Activated T-cell treated with anti-CD3 and anti-CD28 coated beads, Interleukin-2, amount 50 U/mL, for 4 hours (primary cell): ENCODE measurements at regions not wholly inside any gene's neighbourhood (a gene's known extent, or its start where the extent isn't known, plus 50 kb on each side); places are given as distances from the start of the nearest gene placed in this dataset.

ENCODE experiments used
- ATAC-seq, 2 donors: fragments of 200-7000 bp; cut with Tn5 transposase; one replicate each; pipeline ENCODE4 v1.10.0; 2021
- DNase-seq: peaks from one replicate; pipeline ENCODE4 v3.0.0-alpha.2; 2020
- H3K27me3 Mint-ChIP-seq: one replicate; pipeline ENCODE4 v1.8.0; 2021; ENCODE audit warnings: low read depth, mixed read lengths
- H3K36me3 Mint-ChIP-seq: one replicate; pipeline ENCODE4 v1.8.0; 2022; ENCODE audit warnings: mixed read lengths; ENCODE audit not compliant: insufficient read depth
- H3K4me1 Mint-ChIP-seq: one replicate; pipeline ENCODE4 v1.8.0; 2021; ENCODE audit warnings: low read depth, mixed read lengths
- H3K4me3 Mint-ChIP-seq: one replicate; pipeline ENCODE4 v1.8.0; 2021; ENCODE audit warnings: mild to moderate bottlenecking, moderate library complexity, mixed read lengths
- H3K9me3 Mint-ChIP-seq: one replicate; pipeline ENCODE4 v1.8.0; 2021; ENCODE audit warnings: mixed read lengths

DNA sequence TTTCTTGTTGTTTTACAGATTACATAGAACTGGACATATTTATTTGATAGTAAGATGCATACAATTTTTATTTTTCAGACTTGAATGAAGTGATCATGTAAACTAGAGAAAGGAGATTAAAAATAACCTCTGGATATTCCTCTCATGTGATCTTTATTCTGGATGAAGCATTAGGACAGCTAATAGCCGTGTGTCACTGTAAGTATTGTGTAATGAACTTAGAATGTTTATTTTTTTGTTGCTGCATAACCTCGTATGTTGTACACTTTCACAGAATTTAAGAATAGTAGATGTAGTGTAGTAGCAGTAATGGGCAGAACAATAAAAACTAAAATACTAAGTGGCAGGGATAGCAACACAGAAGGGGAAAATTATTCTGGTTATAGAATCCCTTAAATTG lies 2094.5 kb upstream of the TENM3 start:
- no peak overlapping the region for H3K4me3 Mint-ChIP-seq

DNA sequence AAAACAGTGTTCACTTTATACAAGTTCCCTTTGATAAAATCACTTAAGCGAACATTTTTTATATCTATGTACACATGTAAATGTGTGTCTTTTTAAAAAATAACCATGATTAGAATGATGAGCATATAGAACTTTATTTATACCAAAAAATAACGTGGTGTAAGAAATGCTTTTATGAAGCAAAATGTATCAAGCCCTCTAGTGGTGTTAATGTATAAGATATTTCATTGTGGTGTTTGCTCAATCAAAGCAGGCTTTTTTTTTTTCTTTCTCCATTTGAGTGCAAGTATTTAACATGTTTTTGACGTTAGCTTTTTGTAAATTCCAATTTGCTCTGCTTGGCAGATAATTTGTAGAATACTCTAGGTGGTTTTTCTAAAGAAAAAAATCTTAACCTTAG lies 2092.4 kb upstream of the TENM3 start:
- ATAC-seq: no peak
- Mint-ChIP-seq H3K4me1 (no peaks in the 10 kb centered on the region), H3K4me3 (no peak overlapping the region), H3K9me3 (peaks cover 7% of the 10 kb centered on the region), H3K36me3 (no peaks in the 10 kb centered on the region), H3K27me3 (no peaks in the 10 kb centered on the region)
- DNase-seq: no peak

More for the DNA sequence above, 2094.5 kb upstream of the TENM3 start:
- DNase-seq (no peak), ATAC-seq (no peak)
- H3K36me3 Mint-ChIP-seq: no peaks in the 10 kb centered on the region
- H3K9me3 Mint-ChIP-seq: peaks cover 7% of the 10 kb centered on the region
- H3K27me3 Mint-ChIP-seq: no peaks in the 10 kb centered on the region
- H3K4me1 Mint-ChIP-seq: no peaks in the 10 kb centered on the region

DNA sequence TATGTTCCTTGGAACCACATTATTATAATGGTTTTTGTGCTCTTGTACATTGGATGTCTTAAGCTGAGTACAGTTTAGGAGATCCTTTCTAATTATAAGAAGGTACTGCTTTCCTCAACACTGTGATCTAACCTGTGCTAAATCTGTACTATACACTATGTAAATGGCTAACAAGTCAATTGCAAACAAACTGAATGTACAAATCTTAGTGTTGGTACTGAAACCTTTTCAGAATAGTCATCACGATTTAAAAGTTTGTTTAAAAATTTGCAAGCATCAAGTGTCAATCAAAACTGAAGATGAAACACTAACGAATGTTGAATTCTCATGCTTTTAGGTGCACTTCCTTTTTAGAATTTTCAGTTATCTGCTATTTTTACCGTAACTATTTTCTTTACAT lies 2090.4 kb upstream of the TENM3 start:
- H3K36me3 Mint-ChIP-seq: no peaks in the 10 kb centered on the region
- H3K4me3 Mint-ChIP-seq: no peak overlapping the region
- DNase-seq (no peak), ATAC-seq (no peak)
- no peaks in the 10 kb centered on the region for H3K4me1 Mint-ChIP-seq
- no peaks in the 10 kb centered on the region for H3K27me3 Mint-ChIP-seq
- H3K9me3 Mint-ChIP-seq: no peaks in the 10 kb centered on the region

DNA sequence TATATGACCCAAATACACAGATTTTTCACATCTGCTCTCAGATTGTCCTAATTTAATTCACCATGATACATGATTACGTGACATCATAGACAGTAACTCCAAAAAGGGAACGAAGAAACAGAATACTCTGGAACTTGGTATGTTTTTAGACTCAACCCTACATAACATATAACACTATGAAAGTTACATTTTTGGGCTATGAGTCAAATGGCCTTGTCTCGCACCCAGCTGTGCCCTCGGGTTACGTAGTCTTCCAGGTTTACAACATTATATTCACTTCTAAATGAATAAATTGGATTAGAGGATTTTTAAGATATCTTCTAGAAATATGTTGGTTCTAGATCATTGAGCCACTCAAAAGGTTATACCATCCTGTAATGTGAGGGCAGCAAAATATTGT lies 2089.6 kb upstream of the TENM3 start:
- DNase-seq: no peak

DNA sequence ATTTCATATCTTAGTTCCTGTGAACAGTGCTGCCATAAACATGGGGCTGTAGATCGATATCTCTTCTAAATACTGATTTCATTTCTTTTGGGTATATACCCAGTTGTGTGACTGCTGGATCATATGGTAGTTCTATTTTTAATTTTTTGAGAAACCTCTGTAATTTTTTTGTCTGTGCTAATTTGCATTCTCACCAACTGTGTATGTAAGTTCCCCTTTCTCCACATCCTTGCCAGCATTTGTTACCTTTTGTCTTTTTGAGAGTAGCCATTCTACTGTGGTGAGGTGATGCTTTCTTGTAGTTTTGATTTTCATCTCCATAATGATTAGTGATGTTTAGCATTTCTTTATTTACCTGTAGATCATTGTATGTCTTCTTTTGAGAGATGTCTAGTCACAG lies 2086.5 kb upstream of the TENM3 start:
- Mint-ChIP-seq H3K27me3 (no peaks in the 10 kb centered on the region), H3K36me3 (no peaks in the 10 kb centered on the region), H3K4me1 (no peaks in the 10 kb centered on the region), H3K4me3 (no peak overlapping the region), H3K9me3 (peaks cover 3% of the 10 kb centered on the region)
- DNase-seq (no peak), ATAC-seq (no peak)

More for the DNA sequence above, 2089.6 kb upstream of the TENM3 start:
- no peaks in the 10 kb centered on the region for H3K4me1 Mint-ChIP-seq
- H3K36me3 Mint-ChIP-seq: no peaks in the 10 kb centered on the region
- no peaks in the 10 kb centered on the region for H3K9me3 Mint-ChIP-seq
- no peak overlapping the region for H3K4me3 Mint-ChIP-seq
- ATAC-seq: no peak
- H3K27me3 Mint-ChIP-seq: no peaks in the 10 kb centered on the region

DNA sequence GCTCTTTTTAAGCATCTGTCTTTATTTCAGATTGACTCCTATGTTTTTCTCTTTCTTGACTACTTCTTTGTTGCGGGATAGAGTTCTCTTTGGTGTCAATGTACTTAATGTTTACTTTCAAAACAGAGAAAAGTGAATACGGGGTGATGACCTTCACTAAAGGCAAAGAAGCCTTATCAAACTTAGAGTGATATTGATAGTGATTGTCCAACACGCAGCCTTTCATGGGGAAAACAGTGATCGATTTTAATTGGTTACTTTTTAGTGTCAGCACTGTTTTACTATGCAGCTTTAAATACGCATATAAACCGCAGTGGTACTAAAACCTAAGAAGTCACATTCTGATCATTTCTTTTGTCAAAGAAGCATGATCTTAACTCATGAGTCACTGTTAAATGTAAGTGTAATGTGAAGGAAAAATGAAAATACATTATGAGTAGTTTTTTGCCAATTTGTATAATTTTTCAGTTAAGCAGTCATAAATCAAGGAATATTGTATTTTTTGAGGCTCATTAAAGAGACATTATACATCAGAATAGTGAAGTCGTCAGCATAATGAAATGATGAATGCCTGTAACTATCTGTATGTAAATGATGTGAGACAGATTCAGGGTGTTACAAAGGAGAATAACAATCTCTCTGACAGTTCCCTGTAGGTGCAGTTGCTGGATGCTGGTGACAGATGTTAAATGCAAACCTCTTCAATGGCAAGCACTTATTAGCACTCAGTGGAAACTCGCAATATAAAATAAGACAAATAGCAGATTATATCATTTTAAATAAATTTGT lies 2082.8 kb upstream of the TENM3 start:
- H3K4me3 Mint-ChIP-seq: no peak overlapping the region
- ATAC-seq (no peak), DNase-seq (no peak)
- no peaks in the 10 kb centered on the region for H3K36me3 Mint-ChIP-seq
- no peaks in the 10 kb centered on the region for H3K4me1 Mint-ChIP-seq
- peaks cover 3% of the 10 kb centered on the region for H3K9me3 Mint-ChIP-seq
- H3K27me3 Mint-ChIP-seq: no peaks in the 10 kb centered on the region

DNA sequence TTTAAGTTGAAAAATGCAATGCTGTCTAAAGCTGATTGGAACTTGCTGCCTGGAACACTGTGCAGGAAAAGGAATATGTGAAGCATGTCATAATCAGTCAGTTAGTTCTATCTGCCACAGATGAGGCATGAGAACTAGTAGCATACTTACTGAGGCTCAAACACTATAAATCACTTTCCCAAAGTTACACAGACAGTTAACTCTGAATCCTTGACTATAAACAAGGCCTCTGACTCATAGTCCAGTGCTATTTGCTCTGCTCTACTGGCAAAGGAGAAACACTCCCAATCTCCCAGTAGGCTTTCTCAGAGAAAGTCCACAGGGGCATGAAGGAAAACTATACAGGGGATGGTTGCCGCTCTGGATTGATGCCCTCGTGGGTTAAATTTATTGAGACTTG lies 2078.4 kb upstream of the TENM3 start:
- no peaks in the 10 kb centered on the region for H3K36me3 Mint-ChIP-seq
- H3K9me3 Mint-ChIP-seq: peaks cover 8% of the 10 kb centered on the region
- DNase-seq (no peak), ATAC-seq (no peak)
- H3K4me1 Mint-ChIP-seq: no peaks in the 10 kb centered on the region
- H3K4me3 Mint-ChIP-seq: no peak overlapping the region
- no peaks in the 10 kb centered on the region for H3K27me3 Mint-ChIP-seq

DNA sequence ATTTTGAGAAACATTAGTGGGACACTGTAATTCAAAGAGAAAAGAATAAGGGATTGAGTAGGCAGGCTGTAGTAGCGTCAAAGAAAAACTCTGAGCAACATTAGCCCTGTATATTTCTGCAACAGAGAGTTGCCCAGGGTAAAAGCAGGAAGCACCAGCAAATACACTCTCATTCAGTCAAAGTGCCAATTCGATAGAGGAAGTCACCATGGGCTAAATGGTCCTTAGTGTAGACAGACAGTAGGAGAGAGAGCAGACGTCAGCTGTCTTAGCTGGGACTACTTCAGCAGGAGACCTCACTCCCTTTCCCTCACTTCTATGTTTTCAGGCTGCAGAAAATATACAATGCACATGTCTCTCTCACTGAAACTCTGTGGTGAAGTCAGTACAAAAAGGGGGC lies 2073.8 kb upstream of the TENM3 start:
- ATAC-seq (no peak), DNase-seq (no peak)
- no peaks in the 10 kb centered on the region for H3K36me3 Mint-ChIP-seq
- peaks cover 13% of the 10 kb centered on the region for H3K9me3 Mint-ChIP-seq
- H3K27me3 Mint-ChIP-seq: no peaks in the 10 kb centered on the region
- no peaks in the 10 kb centered on the region for H3K4me1 Mint-ChIP-seq
- H3K4me3 Mint-ChIP-seq: no peak overlapping the region

DNA sequence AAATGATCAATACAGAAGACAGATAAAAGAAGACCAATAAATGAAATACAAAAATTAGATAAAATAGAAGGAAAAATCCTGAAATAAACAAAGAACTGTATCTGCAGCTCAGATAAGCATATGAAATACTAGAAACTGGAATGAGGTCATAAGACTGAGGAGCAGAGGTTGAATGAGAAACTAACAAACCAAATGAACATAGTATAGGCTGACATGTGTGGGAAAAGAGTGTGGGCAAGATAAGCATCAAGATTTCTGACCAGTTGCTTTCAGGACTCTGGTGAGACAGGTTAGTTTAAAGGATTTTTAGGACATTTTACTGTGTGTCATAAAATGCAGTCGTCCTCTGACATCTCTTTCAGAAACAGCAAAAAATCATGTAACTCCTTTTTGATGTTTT lies 2073.2 kb upstream of the TENM3 start:
- Mint-ChIP-seq H3K27me3 (no peaks in the 10 kb centered on the region), H3K4me1 (no peaks in the 10 kb centered on the region), H3K9me3 (peaks cover 13% of the 10 kb centered on the region), H3K36me3 (no peaks in the 10 kb centered on the region), H3K4me3 (no peak overlapping the region)
- ATAC-seq (no peak), DNase-seq (no peak)

DNA sequence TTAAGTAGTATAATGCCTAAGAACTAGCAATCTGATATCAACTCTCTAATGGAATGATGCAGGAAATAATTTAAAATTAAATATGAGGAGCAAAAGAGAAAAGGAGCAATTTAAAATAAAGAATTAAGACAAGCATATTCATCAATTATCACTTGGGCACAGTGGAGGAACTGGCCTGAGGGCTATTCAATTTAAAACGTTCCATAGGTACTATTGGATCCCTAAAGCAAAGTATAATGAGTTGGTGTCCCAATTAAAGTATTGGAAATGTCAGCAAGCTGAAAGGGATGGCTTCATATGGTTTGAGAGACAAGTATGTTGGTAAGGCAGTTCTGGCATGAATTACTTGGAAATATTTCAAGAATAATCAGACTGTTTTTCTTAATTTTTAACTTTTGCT lies 2064.1 kb upstream of the TENM3 start:
- Mint-ChIP-seq H3K4me1 (no peaks in the 10 kb centered on the region), H3K4me3 (no peak overlapping the region), H3K36me3 (no peaks in the 10 kb centered on the region), H3K27me3 (no peaks in the 10 kb centered on the region), H3K9me3 (peaks cover 8% of the 10 kb centered on the region)
- DNase-seq: no peak
- ATAC-seq: no peak

DNA sequence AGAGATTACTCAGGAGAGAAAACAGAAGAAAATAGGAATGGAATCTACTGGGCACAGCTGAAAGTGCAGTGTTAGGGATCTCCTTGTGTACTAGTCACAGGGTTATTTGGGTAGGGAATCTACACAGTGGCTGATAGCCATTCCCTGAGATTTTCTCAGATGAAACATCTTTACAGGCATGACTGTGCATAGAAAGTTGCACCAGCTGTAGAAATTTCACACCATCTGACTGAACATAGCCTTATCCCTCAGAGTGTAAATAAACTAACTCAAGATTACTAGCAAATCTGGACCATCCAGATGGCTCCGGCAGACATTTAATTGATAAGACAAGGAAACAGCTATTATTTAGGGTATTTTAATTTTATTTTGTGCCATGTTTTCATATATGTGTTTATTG lies 2053.5 kb upstream of the TENM3 start:
- H3K4me1 Mint-ChIP-seq: no peaks in the 10 kb centered on the region
- no peak overlapping the region for H3K4me3 Mint-ChIP-seq
- no peak for DNase-seq
- H3K27me3 Mint-ChIP-seq: no peaks in the 10 kb centered on the region
- peaks cover 3% of the 10 kb centered on the region for H3K9me3 Mint-ChIP-seq
- H3K36me3 Mint-ChIP-seq: no peaks in the 10 kb centered on the region
- ATAC-seq: no peak

DNA sequence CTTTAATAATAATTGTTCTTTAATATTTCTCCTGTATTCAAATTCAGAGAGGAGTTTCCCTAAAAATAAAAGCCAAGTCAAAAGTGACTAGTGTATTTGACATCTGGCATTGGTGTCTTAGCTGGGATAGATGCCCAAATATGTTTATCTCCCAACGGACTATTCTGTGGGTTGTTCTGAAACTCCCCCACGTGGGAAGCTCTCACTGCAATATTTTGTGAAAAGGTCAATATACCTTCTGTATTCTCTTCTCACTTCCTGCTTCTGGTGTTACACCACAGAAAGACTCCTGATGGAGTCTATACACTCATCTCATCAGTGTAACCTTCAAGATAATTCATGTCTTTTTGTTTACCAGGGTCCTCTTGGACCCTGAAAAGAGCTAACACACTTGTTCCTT lies 2052.8 kb upstream of the TENM3 start:
- Mint-ChIP-seq H3K4me1 (no peaks in the 10 kb centered on the region), H3K36me3 (no peaks in the 10 kb centered on the region), H3K4me3 (no peak overlapping the region), H3K27me3 (no peaks in the 10 kb centered on the region), H3K9me3 (peaks cover 9% of the 10 kb centered on the region)
- ATAC-seq (no peak), DNase-seq (no peak)

DNA sequence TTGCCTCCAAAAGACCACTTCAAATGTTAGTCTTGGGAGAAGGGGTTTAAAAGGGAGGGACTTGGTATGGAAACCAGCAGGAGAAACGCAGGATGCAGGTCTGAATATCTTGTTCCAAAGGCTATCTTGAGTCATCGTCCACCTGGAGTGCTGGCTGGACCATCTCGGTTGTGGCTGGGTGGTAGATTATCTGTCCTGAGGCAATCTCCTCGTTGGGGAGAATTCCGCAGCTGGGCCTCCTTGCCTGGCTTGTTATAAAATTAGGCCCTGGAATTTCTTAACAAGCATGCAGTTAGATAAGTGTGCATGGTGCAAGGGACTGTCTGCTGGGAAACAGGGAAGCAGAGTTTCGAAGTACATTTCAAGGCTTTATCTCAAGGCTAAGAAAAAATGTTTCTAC lies 2045.7 kb upstream of the TENM3 start:
- peaks cover 6% of the 10 kb centered on the region for H3K9me3 Mint-ChIP-seq
- no peak overlapping the region for H3K4me3 Mint-ChIP-seq
- no peaks in the 10 kb centered on the region for H3K36me3 Mint-ChIP-seq
- no peaks in the 10 kb centered on the region for H3K27me3 Mint-ChIP-seq
- no peaks in the 10 kb centered on the region for H3K4me1 Mint-ChIP-seq
- ATAC-seq (no peak), DNase-seq (no peak)

DNA sequence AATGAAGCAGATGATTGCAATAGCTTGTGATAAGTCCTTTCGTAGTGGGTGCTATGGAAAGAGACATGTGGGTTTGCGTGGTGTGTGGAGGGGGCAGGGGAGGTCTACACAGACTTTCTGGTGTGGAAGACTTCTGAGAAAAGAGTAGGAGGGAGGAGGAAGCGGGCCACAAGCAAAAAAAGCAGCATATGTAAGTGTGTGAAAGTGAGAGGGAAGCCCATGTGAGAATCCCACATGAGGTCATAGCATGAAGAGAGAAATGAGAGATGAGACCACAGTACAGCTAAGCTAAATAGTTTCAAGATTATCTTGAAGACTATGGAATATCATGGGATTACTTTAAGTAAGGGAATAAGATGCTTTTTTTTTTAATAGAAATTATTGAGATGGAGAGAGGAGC lies 2039.9 kb upstream of the TENM3 start:
- Mint-ChIP-seq H3K27me3 (no peaks in the 10 kb centered on the region), H3K9me3 (peaks cover 9% of the 10 kb centered on the region), H3K4me3 (no peak overlapping the region), H3K36me3 (no peaks in the 10 kb centered on the region), H3K4me1 (no peaks in the 10 kb centered on the region)
- DNase-seq (no peak), ATAC-seq (no peak)

DNA sequence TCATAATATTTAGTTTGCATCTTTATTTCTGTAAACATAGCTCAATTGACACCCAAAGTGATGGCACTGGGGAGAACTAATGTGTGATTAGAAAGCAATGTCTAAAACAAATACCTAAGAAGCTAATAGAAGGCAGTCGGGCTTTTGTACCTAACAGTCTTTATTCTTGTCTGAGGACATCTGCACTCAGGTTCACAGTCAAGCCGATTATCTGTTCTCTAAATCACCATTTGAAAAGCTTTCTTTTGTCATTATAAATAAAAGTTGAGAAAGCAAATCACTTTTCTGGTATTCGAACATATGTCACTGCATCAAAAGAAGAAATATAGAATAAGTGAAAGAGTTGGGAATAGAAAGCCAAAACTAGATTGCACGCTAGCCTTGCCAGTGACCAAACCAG lies 2037.9 kb upstream of the TENM3 start:
- H3K4me3 Mint-ChIP-seq: no peak overlapping the region
- H3K27me3 Mint-ChIP-seq: no peaks in the 10 kb centered on the region
- peaks cover 9% of the 10 kb centered on the region for H3K9me3 Mint-ChIP-seq
- H3K4me1 Mint-ChIP-seq: no peaks in the 10 kb centered on the region
- DNase-seq: no peak
- no peak for ATAC-seq
- no peaks in the 10 kb centered on the region for H3K36me3 Mint-ChIP-seq

DNA sequence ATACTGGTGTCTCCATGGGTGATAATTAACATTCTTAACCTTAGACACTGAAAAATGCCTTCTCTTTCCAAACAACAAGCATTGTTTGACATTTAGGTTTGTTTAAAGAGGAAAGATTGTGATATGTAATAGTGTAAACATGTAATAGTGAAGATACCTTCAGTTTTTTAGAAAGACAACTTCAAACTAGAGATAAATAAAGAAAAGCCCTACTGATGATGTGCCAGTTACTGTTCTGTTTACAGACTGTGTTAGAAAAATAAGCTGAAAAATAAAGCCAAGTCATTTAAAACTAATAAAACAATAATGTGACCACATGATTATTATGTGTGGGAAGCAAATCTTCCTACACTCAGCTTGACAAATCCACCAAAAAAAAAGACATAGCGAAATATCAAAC lies 2035.3 kb upstream of the TENM3 start:
- no peaks in the 10 kb centered on the region for H3K36me3 Mint-ChIP-seq
- H3K27me3 Mint-ChIP-seq: no peaks in the 10 kb centered on the region
- peaks cover 9% of the 10 kb centered on the region for H3K9me3 Mint-ChIP-seq
- no peak overlapping the region for H3K4me3 Mint-ChIP-seq
- DNase-seq: no peak
- H3K4me1 Mint-ChIP-seq: no peaks in the 10 kb centered on the region
- ATAC-seq: no peak
